GM18867 (cell line): ENCODE measurements at regions not wholly inside any gene's neighbourhood (a gene's known extent, or its start where the extent isn't known, plus 50 kb on each side); places are given as distances from the start of the nearest gene placed in this dataset.
"Not testable (repeated sequence)": the region's sequence is repeated elsewhere in the genome, so short reads cannot be mapped to it uniquely, and the experiment has no call there.

Experiments
- ATAC-seq: cut with Tn5 transposase; IDR thresholded peaks from one replicate; pipeline ENCODE4 v1.9.1; 2021; ENCODE audit warnings: mild to moderate bottlenecking, moderate library complexity; ENCODE audit not compliant: unreplicated experiment

GRCh38 chr17:36842231-36842819, 95.0 kb upstream of the LHX1 start:
- no peak for ATAC-seq

GRCh38 chr17:36842963-36843558, 94.2 kb upstream of the LHX1 start:
- no peak for ATAC-seq

GRCh38 chr17:36844013-36844412, 93.3 kb upstream of the LHX1 start:
- no peak for ATAC-seq

GRCh38 chr17:36844601-36845000, 92.7 kb upstream of the LHX1 start:
- no peak for ATAC-seq

- ATAC-seq, result no peak
Measured at GRCh38 chr17:36845916-36846315, 91.4 kb upstream of the LHX1 start.

GRCh38 chr17:36846410-36847292, 90.6 kb upstream of the LHX1 start:
- ATAC-seq, result no peak

GRCh38 chr17:36848008-36848902, 89.0 kb upstream of the LHX1 start:
- ATAC-seq, result no peak

GRCh38 chr17:36849020-36849419, 88.3 kb upstream of the LHX1 start:
- ATAC-seq, result not testable (repeated sequence)

- ATAC-seq, result no peak
Measured at GRCh38 chr17:36849871-36850348, 87.4 kb upstream of the LHX1 start.

GRCh38 chr17:36850790-36851189, 86.5 kb upstream of the LHX1 start:
- ATAC-seq, result no peak

GRCh38 chr17:36851250-36851649, 86.0 kb upstream of the LHX1 start:
- no peak for ATAC-seq

- not testable (repeated sequence) for ATAC-seq
Measured at GRCh38 chr17:36852478-36852877, 84.8 kb upstream of the LHX1 start.

GRCh38 chr17:36854982-36855381, 82.3 kb upstream of the LHX1 start:
- ATAC-seq, result no peak

GRCh38 chr17:36855459-36855858, 81.8 kb upstream of the LHX1 start:
- ATAC-seq, result no peak

- no peak for ATAC-seq
Measured at GRCh38 chr17:36856222-36856621, 81.1 kb upstream of the LHX1 start.

GRCh38 chr17:36856903-36857381, 80.3 kb upstream of the LHX1 start:
- ATAC-seq, result no peak

- ATAC-seq, result no peak
Measured at GRCh38 chr17:36857698-36858097, 79.6 kb upstream of the LHX1 start.

- no peak for ATAC-seq
Measured at GRCh38 chr17:36858119-36859002, 78.9 kb upstream of the LHX1 start.

GRCh38 chr17:36859003-36859300, 78.3 kb upstream of the LHX1 start:
- ATAC-seq, result no peak

GRCh38 chr17:36859706-36860105, 77.6 kb upstream of the LHX1 start:
- no peak for ATAC-seq
